Fibroblast of lung (primary cell): ENCODE measurements at regions not wholly inside any gene's neighbourhood (a gene's known extent, or its start where the extent isn't known, plus 50 kb on each side); places are given as distances from the start of the nearest gene placed in this dataset.

Experiments
- EZH2 ChIP-seq: IDR thresholded peaks from 2 replicates; pipeline ENCODE4 v1.5.1; 2012; ENCODE audit warnings: low read length, control low read depth, mild to moderate bottlenecking; ENCODE audit errors: missing control alignments
- TF ChIP-seq, protein P1 (sequence below), 2 donors: IDR thresholded peaks in 1 of 2; conservative IDR thresholded peaks in 1 of 2; 1 replicate in 1 of 2; 2 replicates in 1 of 2; pipeline ENCODE4 v1.5.1; 2011 to 2012; ENCODE audit warnings: low read length in 2 of 2, control low read depth in 1 of 2, inconsistent platforms in 1 of 2, low read depth in 1 of 2, mild to moderate bottlenecking in 1 of 2

DNA sequence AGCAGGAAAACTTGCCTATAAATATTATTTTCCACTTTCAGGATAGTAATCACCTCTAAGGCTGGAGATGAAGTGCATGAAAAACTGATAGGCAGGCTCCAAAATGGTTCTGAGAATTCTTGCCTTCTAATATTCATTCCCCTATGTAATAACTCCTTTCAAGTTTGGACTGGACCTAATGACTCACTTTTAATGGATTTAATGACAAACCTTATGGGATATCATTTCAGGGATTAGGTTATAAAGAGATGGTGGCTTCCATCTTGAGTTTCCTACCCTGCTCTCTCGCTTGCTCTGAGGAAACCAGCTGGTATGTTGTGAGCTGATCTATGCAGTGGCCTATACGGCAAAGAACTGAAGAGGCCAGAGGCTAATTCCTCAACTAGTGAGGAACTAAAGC is 192.0 kb downstream of the BCHE start:
- no peak for TF ChIP-seq EZH2
- TF ChIP-seq, protein P1, sequence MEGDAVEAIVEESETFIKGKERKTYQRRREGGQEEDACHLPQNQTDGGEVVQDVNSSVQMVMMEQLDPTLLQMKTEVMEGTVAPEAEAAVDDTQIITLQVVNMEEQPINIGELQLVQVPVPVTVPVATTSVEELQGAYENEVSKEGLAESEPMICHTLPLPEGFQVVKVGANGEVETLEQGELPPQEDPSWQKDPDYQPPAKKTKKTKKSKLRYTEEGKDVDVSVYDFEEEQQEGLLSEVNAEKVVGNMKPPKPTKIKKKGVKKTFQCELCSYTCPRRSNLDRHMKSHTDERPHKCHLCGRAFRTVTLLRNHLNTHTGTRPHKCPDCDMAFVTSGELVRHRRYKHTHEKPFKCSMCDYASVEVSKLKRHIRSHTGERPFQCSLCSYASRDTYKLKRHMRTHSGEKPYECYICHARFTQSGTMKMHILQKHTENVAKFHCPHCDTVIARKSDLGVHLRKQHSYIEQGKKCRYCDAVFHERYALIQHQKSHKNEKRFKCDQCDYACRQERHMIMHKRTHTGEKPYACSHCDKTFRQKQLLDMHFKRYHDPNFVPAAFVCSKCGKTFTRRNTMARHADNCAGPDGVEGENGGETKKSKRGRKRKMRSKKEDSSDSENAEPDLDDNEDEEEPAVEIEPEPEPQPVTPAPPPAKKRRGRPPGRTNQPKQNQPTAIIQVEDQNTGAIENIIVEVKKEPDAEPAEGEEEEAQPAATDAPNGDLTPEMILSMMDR (conservative IDR thresholded peaks at IDR 0.05 in 1 of 2, IDR thresholded peaks at IDR 0.05 in 1 of 2; ENCODE audit: low read depth in 1 of 2, low read length in 2 of 2) = no peak
